HepG2 (cell line): ENCODE measurements at regions not wholly inside any gene's neighbourhood (a gene's known extent, or its start where the extent isn't known, plus 50 kb on each side); places are given as distances from the start of the nearest gene placed in this dataset.

Source experiments
- CENPX ChIP-seq: sonication (generic); formaldehyde crosslinking; IDR thresholded peaks from 2 replicates; pipeline ENCODE4 v1.9.0; 2021; ENCODE audit warnings: mild to moderate bottlenecking, missing genetic modification reagents, moderate library complexity
- IRF1 ChIP-seq: sonication (generic); formaldehyde crosslinking; IDR thresholded peaks from 2 replicates; pipeline ENCODE4 v1.4.0; 2020; ENCODE audit warnings: low read depth, mild to moderate bottlenecking, missing genetic modification reagents
- JUN ChIP-seq: sonication (generic); formaldehyde crosslinking; IDR thresholded peaks from 2 replicates; pipeline ENCODE4 v1.4.0; 2020; ENCODE audit warnings: mild to moderate bottlenecking, missing genetic modification reagents
- MBD4 ChIP-seq: IDR thresholded peaks from 2 replicates; pipeline ENCODE4 v1.6.1; 2012; ENCODE audit warnings: low read length, inconsistent platforms, borderline replicate concordance
- MYNN ChIP-seq: sonication (generic); formaldehyde crosslinking; IDR thresholded peaks from 2 replicates; pipeline ENCODE4 v1.4.0; 2020; ENCODE audit warnings: mild to moderate bottlenecking, low read depth, missing genetic modification reagents
- RFXANK ChIP-seq: IDR thresholded peaks from 2 replicates; pipeline ENCODE4 v1.6.1; 2016
- SMYD3 ChIP-seq: sonication (generic); formaldehyde crosslinking; IDR thresholded peaks from 2 replicates; pipeline ENCODE4 v1.8.1; 2023; ENCODE audit warnings: mild to moderate bottlenecking, missing genetic modification reagents
- SRSF9 ChIP-seq: fragments of 200-400 bp; formaldehyde crosslinking; IDR thresholded peaks from 2 replicates; pipeline ENCODE4 v1.6.1; 2018; ENCODE audit warnings: borderline replicate concordance, mild to moderate bottlenecking, low read depth, low read length; ENCODE audit not compliant: insufficient read depth, poor library complexity, severe bottlenecking
- TBX2 ChIP-seq: sonication (generic); formaldehyde crosslinking; IDR thresholded peaks from 2 replicates; pipeline ENCODE4 v1.5.0; 2020; ENCODE audit warnings: missing genetic modification reagents, mild to moderate bottlenecking, borderline replicate concordance
- YEATS2 ChIP-seq: sonication (generic); formaldehyde crosslinking; IDR thresholded peaks from 2 replicates; pipeline ENCODE4 v1.4.0; 2020; ENCODE audit warnings: missing genetic modification reagents, borderline replicate concordance
- TF ChIP-seq, protein P1 (sequence below): sonication (generic); formaldehyde crosslinking; IDR thresholded peaks from 2 replicates; pipeline ENCODE4 v1.5.1; 2020; ENCODE audit warnings: missing genetic modification reagents, mild to moderate bottlenecking, borderline replicate concordance
- TF ChIP-seq, protein P2 (sequence below), 2 experiments: IDR thresholded peaks; 2 replicates each; pipeline ENCODE4 v1.6.1; 2011 to 2012; ENCODE audit warnings: low read length in 2 of 2, borderline replicate concordance in 1 of 2, low read depth in 1 of 2, mild to moderate bottlenecking in 1 of 2, moderate library complexity in 1 of 2

- no peak for TF ChIP-seq IRF1 (CRISPR knock-in tag)
- TF ChIP-seq, protein P1, sequence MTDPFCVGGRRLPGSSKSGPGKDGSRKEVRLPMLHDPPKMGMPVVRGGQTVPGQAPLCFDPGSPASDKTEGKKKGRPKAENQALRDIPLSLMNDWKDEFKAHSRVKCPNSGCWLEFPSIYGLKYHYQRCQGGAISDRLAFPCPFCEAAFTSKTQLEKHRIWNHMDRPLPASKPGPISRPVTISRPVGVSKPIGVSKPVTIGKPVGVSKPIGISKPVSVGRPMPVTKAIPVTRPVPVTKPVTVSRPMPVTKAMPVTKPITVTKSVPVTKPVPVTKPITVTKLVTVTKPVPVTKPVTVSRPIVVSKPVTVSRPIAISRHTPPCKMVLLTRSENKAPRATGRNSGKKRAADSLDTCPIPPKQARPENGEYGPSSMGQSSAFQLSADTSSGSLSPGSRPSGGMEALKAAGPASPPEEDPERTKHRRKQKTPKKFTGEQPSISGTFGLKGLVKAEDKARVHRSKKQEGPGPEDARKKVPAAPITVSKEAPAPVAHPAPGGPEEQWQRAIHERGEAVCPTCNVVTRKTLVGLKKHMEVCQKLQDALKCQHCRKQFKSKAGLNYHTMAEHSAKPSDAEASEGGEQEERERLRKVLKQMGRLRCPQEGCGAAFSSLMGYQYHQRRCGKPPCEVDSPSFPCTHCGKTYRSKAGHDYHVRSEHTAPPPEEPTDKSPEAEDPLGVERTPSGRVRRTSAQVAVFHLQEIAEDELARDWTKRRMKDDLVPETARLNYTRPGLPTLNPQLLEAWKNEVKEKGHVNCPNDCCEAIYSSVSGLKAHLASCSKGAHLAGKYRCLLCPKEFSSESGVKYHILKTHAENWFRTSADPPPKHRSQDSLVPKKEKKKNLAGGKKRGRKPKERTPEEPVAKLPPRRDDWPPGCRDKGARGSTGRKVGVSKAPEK (CRISPR knock-in tag), result no peak
- no peak for TF ChIP-seq MYNN (CRISPR knock-in tag)
- TF ChIP-seq, protein P2, sequence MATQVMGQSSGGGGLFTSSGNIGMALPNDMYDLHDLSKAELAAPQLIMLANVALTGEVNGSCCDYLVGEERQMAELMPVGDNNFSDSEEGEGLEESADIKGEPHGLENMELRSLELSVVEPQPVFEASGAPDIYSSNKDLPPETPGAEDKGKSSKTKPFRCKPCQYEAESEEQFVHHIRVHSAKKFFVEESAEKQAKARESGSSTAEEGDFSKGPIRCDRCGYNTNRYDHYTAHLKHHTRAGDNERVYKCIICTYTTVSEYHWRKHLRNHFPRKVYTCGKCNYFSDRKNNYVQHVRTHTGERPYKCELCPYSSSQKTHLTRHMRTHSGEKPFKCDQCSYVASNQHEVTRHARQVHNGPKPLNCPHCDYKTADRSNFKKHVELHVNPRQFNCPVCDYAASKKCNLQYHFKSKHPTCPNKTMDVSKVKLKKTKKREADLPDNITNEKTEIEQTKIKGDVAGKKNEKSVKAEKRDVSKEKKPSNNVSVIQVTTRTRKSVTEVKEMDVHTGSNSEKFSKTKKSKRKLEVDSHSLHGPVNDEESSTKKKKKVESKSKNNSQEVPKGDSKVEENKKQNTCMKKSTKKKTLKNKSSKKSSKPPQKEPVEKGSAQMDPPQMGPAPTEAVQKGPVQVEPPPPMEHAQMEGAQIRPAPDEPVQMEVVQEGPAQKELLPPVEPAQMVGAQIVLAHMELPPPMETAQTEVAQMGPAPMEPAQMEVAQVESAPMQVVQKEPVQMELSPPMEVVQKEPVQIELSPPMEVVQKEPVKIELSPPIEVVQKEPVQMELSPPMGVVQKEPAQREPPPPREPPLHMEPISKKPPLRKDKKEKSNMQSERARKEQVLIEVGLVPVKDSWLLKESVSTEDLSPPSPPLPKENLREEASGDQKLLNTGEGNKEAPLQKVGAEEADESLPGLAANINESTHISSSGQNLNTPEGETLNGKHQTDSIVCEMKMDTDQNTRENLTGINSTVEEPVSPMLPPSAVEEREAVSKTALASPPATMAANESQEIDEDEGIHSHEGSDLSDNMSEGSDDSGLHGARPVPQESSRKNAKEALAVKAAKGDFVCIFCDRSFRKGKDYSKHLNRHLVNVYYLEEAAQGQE (IDR thresholded peaks at IDR 0.05; ENCODE audit: borderline replicate concordance in 1 of 2, low read depth in 1 of 2, low read length in 2 of 2), result no peak
- TF ChIP-seq SRSF9, result no peak
- TF ChIP-seq YEATS2 (CRISPR knock-in tag), result no peak
- no peak for TF ChIP-seq TBX2 (CRISPR knock-in tag)
- no peak for TF ChIP-seq CENPX (CRISPR knock-in tag)
- TF ChIP-seq RFXANK, result no peak
- TF ChIP-seq MBD4, result no peak
- no peak for TF ChIP-seq JUN (CRISPR knock-in tag)
- no peak for TF ChIP-seq SMYD3 (CRISPR knock-in tag)
Observed at GRCh38 chr18:75531851-75532459, 104.5 kb upstream of the SMIM21 start (continued).
